Activated CD4-positive, alpha-beta T cell treated with anti-CD3 and anti-CD28 coated beads for 48 hours (primary cell): ENCODE measurements at regions not wholly inside any gene's neighbourhood (a gene's known extent, or its start where the extent isn't known, plus 50 kb on each side); places are given as distances from the start of the nearest gene placed in this dataset.

Experiments used
- DNase-seq: peaks from one replicate; pipeline ENCODE4 v3.0.0-alpha.2; 2020

- no peak for DNase-seq
These were observed 183.2 kb downstream of the SOX9 start for GRCh38 chr17:72303787-72304733.

GRCh38 chr17:72304859-72305258, 184.0 kb downstream of the SOX9 start:
- DNase-seq, result no peak

DNA sequence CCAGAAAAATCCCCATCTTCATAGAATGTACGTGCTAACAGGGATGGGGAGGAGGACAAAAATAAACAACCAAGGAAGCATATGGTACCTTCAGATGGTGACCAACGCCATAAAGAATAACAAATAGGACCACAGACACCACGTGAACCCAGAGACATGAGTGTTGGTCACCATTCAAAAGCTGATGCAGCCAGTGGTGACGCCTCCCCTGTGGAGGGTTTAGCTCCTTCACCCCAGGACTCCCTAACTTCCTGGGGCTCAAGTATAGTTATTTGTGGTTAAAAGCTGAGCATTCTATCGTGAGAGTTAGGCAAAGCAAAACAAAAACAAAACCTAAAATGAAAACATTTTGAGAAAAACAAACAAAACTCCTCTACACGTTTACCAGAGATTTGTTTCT, 184.7 kb downstream of the SOX9 start:
- DNase-seq, result no peak

DNA sequence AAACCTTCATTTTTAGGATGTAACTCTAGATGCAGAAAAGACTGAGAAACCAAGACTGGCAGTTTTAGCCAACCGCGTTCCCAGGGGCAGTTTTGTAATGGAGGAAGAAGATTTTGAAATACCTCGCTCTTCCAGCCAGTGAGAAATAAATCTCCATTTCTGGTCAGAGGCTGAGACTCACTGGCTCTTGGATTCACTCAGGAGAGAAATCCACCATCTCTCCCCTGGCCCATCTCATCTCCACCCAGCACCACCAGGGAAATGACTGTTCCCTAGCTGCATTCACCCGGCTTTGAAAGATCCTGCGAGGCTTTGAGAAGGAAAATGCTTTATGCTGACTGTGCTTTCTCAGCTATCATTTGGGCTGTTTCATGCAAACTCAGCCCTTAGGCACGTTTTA, 185.2 kb downstream of the SOX9 start:
- no peak for DNase-seq

GRCh38 chr17:72307836-72308235, 187.0 kb downstream of the SOX9 start:
- no peak for DNase-seq

GRCh38 chr17:72308744-72309385, 188.0 kb downstream of the SOX9 start:
- no peak for DNase-seq

- DNase-seq, result no peak
These were observed 190.2 kb downstream of the SOX9 start for GRCh38 chr17:72311004-72311403.

- no peak for DNase-seq
These were observed 194.5 kb downstream of the SOX9 start for GRCh38 chr17:72315122-72315913.

GRCh38 chr17:72318131-72318530, 197.3 kb downstream of the SOX9 start:
- DNase-seq, result no peak

DNA sequence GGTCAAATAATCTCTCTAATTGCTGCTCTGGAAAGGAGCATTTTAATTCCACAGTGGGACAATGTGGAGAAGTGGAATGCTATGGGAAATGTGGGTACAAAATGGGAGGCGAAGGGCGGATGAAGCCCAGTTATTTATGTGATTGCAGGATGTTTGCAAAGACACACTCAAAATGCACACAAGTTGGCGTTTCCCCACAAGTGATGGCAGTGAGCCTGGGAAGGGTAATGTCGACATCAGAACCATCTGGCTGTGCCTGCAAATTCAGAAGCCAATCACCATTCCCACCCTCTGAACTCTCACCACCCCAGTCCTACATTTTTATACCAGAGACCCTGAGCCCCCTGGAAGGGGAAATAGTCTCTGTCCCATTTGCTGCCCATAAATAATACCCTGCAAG, 201.1 kb downstream of the SOX9 start:
- DNase-seq, result no peak

DNA sequence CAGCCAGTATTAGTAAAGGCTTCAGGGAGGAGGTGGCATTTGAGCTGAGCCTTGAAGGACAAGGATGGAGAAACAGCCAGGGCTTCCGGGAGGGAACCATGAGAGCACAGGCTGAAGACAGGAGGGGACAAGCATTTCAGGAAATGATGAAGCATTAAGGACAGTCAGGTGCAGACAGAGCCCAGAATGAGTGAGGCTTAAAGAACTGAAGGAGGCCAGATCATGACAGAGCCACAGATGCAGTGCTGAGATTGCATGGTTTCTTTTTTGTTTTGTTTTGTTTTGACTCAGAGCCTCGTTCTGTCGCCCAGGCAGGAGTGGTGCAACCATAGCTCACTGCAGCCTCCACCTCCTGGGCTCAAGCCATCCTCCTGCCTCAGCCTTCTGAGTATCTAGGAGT, 211.5 kb downstream of the SOX9 start:
- no peak for DNase-seq

DNA sequence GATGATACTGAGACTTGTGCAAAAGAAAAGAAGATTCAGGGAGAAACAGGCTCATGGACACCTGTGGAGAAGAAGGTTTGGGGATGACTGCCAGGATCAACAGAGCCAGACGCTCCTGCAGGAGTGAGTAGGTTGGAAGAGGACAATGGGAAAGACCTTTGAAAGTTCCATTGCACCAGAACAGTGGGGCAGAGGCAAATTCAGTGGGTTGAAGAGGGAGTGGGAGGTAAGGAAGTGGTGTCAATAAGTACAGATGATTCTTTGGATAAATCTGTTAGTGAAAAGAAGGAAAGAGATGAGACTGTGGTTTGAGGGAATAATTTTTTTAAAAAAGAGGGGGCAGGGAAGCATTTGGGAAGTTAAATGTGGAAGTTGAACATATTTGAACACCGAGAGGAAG, 212.8 kb downstream of the SOX9 start:
- no peak for DNase-seq

GRCh38 chr17:72334205-72334604, 213.4 kb downstream of the SOX9 start:
- DNase-seq, result no peak

DNA sequence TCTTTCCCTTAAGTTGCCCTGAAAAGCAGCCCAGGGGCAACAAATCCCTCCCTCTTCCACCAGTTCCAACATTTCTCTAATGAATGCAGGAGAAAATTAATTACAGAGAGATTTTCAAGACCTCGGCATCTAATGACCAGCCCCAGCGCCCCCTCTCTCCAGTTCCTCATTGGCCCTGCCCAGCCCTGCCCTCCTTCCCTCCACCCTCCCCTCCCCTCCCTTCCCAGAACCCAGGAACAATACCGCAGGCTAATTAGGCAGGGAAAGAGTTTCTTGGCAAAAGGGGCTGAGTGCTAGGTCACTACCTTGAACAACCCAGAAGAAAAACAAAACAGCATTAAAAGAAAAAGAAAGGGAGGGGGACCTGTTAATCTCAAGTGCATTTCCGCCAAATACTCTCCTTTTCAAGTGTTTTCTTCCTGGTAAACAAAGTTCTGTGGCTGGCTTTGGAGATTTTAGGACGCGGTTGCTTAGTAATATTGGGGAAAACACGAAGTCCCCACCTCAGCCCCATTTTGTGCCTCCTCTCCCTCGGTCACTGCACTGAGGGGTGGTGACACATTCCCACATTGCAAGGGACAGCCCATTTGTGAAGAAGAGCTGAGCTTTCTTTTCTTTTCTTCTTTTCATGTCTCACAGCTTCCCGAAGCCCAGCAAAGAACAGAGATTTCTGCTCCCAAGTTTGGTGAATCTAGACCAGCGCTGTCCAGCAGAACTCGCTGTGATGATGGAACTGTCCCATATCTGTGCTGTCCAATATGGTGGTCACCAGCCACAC, 215.4 kb downstream of the SOX9 start:
- no peak for DNase-seq

DNA sequence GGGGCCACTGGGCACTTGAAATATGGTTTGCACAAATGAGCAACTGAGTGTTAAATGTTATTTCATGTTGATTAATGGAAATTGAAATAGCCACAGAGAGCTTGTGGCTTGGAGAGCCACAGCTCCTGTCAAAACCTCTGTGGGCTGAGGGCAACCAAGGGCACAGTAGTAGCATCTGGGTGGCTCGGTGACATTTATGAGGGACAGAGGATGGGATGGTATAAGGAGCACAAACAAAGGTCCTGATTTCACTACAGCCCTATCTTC, 215.9 kb downstream of the SOX9 start:
- DNase-seq, result no peak

GRCh38 chr17:72338304-72338703, 217.5 kb downstream of the SOX9 start:
- DNase-seq, result no peak

GRCh38 chr17:72338847-72339790, 218.3 kb downstream of the SOX9 start:
- no peak for DNase-seq

DNA sequence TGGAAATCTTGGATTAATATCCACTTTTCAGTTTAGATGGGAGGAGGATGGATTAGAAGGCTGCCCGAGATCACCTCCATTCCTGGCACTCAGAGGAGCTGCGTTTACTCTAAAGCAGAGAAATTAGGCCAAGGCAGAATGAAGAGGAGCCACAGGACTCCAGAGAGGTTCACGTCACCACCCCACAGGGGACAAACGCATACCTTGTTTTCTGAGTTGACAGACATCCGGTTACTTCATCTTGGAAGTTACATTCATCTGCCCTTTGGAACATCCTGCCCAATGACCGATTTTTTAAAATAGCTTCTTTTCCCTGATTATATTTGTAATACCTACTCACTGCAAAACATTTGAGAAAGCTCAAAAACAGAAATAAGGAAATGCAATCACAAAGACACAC, 220.0 kb downstream of the SOX9 start:
- DNase-seq, result no peak

DNA sequence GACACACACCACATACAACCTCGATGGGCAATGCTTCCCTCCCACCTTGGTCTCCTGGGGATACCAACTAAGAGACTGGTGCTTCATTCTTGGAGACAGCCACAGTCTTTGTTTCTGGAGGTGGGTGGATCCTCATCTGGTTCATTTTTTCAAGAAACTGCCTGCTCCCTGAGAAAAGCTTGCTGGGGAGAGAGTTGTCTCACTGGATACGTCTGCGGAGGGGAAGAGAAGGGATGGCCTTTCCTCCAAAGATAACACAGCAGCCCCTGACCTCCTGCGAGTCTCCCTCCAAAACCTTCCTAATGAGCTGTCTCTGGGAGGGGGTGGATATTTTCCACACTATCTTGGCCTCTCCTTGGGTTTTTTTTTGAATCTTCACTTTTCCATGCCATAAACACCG, 221.2 kb downstream of the SOX9 start:
- DNase-seq, result no peak

GRCh38 chr17:72342627-72343527, 222.1 kb downstream of the SOX9 start:
- no peak for DNase-seq

DNA sequence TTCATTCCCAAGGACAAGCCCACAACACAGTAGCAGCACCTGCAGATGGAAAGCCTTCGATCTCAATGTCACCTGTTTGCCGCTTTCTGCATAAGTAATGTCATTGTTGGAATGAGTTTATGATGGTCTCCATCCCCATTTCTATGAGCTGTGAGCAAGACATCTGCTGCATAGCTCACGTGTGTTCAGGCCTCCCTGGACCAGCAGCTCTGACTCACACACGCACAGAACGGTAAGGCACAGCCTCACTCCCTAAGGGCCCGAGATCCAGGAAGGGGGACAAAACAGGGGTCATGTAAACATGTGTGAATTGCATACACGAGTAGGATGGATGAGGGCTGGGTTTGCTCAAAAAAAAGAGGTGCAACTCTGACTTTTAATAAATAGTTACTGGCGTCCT, 223.1 kb downstream of the SOX9 start:
- no peak for DNase-seq
